AG09319 (cell line): ENCODE measurements at regions not wholly inside any gene's neighbourhood (a gene's known extent, or its start where the extent isn't known, plus 50 kb on each side); places are given as distances from the start of the nearest gene placed in this dataset.

Source experiments
- DNase-seq: peaks from one replicate; pipeline ENCODE4 v3.0.0-alpha.2; 2010; ENCODE audit warnings: low read depth; ENCODE audit errors: extremely low read depth
- CTCF ChIP-seq: IDR thresholded peaks from 2 replicates; pipeline ENCODE4 v1.5.1; 2011; ENCODE audit warnings: low read depth, mild to moderate bottlenecking, inconsistent platforms, low read length, moderate library complexity

- DNase-seq: no peak
- no peak for TF ChIP-seq CTCF
These were observed 294.0 kb upstream of the ATP10A start for GRCh38 chr15:26157081-26157480.

DNA sequence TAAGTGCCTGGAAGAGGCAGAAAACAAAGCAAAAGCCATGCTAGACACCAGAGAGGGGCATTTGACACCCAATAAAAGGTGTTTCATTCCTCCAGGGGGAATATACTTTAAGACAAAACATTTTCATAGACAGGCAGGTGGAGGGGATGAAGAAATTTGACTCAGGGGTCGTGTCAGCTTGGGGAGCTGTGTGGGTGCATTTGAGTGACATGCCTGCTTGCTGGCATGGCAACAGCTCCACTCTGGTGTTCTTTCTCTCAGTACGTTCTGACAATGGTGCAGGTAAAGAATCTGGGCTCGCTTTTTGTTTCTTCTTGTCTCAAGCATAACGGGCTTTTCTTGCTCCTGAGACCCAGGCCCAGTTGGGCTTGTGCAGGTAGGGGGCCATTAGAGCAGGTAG is 292.9 kb upstream of the ATP10A start:
- TF ChIP-seq CTCF: no peak
- DNase-seq: no peak

- DNase-seq: no peak
- TF ChIP-seq CTCF: no peak
These were observed 285.2 kb upstream of the ATP10A start for GRCh38 chr15:26148156-26148860.

DNA sequence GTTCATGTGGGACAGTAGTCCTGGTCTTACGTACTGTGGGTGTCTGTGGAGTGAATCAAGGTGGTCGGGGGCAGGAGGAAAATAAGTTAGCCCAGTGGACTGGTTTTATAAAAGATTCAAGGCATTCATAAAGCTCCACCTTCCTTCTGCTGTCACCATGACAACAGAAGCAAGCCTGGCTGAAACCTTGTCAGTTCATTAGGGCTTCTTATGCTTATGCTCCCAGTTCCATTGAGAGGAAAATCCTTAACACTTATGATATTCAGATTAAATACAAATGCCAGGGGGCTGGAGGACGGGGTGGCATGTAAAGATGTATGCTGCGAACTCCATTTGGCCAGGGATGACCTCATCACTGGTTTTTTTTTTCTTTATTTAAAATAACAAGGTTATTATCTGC is 283.1 kb upstream of the ATP10A start:
- TF ChIP-seq CTCF: no peak
- no peak for DNase-seq

DNA sequence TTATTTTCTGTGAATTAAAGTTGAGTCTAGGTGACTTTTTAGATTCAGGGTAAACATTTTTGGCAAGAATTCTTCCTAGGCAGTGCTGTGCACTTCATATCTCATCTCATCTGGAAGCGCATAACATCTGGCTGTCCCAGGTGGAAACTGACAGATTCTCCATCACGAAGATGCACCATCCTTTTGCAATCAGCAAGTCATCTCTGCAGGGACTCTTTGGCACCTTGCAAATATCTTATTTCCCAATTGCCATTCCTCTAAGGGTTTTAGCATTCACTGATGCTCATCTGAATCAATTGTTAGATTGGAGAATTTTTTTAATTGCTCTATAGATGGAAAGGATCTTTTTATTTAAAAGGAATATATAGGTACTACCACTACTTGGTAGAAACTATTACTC is 282.7 kb upstream of the ATP10A start:
- DNase-seq: no peak
- no peak for TF ChIP-seq CTCF

GRCh38 chr15:26144836-26145235 is 281.7 kb upstream of the ATP10A start:
- DNase-seq: no peak
- TF ChIP-seq CTCF: no peak

DNA sequence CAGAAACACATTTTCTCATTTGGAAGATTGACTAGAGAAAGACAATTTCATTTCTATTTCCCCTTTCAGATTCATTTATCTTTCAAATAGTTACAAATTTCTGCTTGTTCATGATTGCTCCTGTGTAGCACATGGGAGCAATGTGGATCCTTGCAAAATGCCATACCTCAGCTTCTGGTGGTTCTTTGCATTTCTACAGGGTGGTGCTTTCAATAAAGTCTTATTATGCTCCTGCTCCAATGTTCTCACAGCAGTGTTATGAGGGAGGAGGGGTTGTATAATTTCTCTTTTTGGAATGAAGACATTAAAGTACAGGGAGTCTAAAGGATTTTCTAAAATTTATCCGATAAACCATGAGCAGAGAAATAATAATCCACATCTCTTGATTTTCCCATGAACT is 280.1 kb upstream of the ATP10A start:
- no peak for TF ChIP-seq CTCF

More for the DNA sequence above, 280.1 kb upstream of the ATP10A start:
- no peak for DNase-seq
